Stomach (tissue), 4 donors: ENCODE measurements at regions not wholly inside any gene's neighbourhood (a gene's known extent, or its start where the extent isn't known, plus 50 kb on each side); places are given as distances from the start of the nearest gene placed in this dataset.

Experiments used
- EP300 ChIP-seq: sonication (generic); formaldehyde crosslinking; IDR thresholded peaks from one replicate; pipeline ENCODE4 v1.6.1; 2017; ENCODE audit warnings: antibody characterized with exemption
- POLR2A ChIP-seq, 4 donors: fragments of 450-650 bp; IDR thresholded peaks; one replicate each; pipeline ENCODE4 v1.6.1; 2016; ENCODE audit warnings: antibody characterized with exemption in 4 of 4, control low read depth in 2 of 4, mild to moderate bottlenecking in 1 of 4, moderate library complexity in 1 of 4

GRCh38 chr2:64289251-64289650 is 145.0 kb upstream of the PELI1 start:
- TF ChIP-seq POLR2A (IDR thresholded peaks at IDR 0.05) (no peak), EP300 (no peak)
